OCI-LY1 (cell line): ENCODE measurements at regions not wholly inside any gene's neighbourhood (a gene's known extent, or its start where the extent isn't known, plus 50 kb on each side); places are given as distances from the start of the nearest gene placed in this dataset.

Experiments used
- CTCF ChIP-seq: fragments of 200-600 bp; sonication (generic), shearing (Covaris generic); IDR thresholded peaks from 2 replicates; pipeline ENCODE4 v1.5.1; 2017; ENCODE audit warnings: mild to moderate bottlenecking, antibody characterized with exemption, low read length, moderate library complexity, mixed read lengths
- EZH2 ChIP-seq: fragments of 200-600 bp; sonication (generic), shearing (Covaris generic); IDR thresholded peaks from 2 replicates; pipeline ENCODE4 v1.8.0; 2017; ENCODE audit warnings: borderline replicate concordance, mixed run types, mild to moderate bottlenecking, antibody characterized with exemption, low read length, moderate library complexity, mixed read lengths

GRCh38 chr15:25497934-25498333 lies 59.1 kb upstream of the UBE3A start:
- TF ChIP-seq CTCF (no peak), EZH2 (no peak)
